Right hindlimb (tissue), 1 donor: ENCODE measurements at regions not wholly inside any gene's neighbourhood (a gene's known extent, or its start where the extent isn't known, plus 50 kb on each side); places are given as distances from the start of the nearest gene placed in this dataset.

Source experiments
- DNase-seq: peaks from one replicate; pipeline ENCODE4 v3.0.0-alpha.2; 2018

DNA sequence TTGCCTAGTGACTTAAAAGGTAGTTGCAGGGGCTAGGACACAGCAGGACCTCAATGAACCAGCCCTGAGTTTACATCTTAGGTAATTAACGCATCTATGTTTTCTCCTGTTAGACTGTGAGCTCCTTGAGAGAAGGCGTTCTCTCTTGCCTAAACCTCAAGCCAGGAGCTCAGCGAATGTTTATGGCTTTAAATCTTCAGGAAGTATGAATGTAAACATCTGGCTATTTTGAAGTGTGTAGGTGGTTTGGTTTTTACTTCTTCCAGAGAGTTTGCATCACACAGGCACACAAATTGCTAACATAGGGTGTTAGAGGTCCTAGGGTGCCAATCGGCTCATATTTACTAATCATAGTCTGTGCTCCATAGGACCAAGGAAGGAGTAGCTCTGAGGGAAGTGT is 387.7 kb upstream of the ZNF507 start:
- no peak for DNase-seq

GRCh38 chr19:31959527-31960018 is 385.8 kb upstream of the ZNF507 start:
- no peak for DNase-seq

DNA sequence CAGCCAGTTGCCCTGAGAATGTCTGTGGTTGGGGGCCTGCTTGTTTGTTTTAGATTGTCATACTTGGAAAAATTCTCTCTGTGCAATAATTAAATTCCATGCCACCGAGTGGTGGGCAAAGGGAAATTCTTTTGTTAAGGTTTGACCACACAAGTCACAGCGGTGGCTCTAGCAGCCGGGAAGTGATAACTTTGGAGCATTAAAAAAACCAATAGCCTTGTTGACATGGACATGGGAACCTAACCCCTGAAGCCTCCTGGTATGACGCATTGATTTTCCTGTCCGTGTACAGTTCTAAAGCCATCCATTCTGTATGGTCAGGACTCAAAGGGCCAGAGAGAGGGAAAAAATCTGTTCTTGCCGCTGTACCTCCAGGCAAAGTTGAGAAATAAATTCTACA is 384.9 kb upstream of the ZNF507 start:
- no peak for DNase-seq

- no peak for DNase-seq
Measured at GRCh38 chr19:31961191-31961590, 384.2 kb upstream of the ZNF507 start.

DNA sequence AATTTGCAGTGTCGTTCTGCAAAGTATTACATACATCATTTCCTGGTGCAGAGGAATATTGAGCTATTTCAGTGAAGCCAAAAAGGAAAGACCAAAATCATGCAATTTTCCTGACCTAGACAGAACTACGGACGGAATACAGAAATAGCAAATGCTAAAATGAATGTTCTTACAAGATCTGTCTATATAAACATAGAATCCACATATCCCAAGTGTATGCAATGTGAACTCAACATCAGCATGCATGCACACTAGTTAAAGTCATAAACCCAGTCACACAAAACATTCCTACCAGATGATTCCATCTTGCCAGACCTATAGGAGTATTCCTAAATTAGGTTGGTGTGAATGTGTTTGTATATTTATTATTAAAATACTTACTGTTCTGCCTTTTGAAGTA is 383.7 kb upstream of the ZNF507 start:
- no peak for DNase-seq

DNA sequence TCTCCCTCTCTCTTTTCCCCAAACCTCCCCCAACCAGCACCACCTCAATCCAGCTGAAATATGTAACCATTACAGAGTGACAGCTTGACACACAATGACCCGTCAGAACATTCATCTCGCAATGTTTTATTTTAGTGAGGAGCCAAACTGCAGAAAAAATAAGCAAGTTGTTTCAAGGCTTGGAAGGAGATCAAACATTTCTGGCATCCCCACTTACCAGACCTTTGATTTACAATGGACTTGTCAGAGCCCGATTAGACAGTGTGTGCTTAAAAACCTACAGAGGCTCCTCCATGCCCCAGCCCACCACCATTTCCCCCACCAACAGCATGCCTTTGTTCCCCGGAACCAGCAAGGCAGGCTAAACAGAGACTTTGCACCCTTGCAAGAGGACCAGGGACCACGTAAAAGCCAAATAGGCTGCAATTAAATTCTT is 382.8 kb upstream of the ZNF507 start:
- DNase-seq, result no peak

DNA sequence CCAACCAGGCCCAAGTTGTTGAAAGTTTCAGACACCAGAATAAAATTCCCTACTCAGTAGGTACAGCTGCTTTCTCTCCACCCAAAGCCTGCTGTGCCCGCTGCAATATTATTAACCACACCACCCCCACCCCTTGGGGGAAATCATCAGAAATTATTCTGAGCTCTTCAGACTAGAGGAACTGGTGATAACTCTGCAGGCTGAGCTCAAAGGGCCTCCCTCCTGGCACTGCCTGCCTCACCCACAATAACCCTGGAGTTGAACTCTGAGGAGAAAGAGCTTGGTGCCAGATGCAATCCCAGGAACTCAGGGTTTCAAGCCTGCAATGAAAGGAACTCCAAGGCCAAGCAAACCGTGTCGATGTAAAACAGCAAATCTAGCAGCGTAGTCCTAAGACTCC is 381.7 kb upstream of the ZNF507 start:
- DNase-seq, result no peak

GRCh38 chr19:31969016-31969415 is 376.4 kb upstream of the ZNF507 start:
- no peak for DNase-seq

GRCh38 chr19:31970027-31970461 is 375.4 kb upstream of the ZNF507 start:
- DNase-seq, result no peak

DNA sequence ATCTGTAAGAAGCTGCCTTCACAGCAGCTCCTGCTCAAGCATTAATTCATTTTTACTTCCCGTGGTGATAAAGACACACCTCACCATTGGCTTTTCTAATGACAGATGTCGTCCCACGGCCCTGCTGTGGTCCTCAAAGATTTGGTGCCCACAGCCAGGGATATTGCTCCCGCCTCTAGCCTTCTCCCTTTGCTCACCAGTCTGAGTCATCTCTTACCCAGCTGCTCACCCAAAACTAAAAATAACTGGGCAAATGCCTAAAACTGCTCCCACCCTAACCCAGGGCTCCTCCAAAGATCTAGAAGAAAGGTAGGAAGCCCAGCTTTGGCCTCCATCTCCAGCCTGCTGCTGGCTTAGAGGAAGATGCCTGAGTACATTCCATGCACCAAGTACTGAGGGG is 371.1 kb upstream of the ZNF507 start:
- DNase-seq, result no peak

DNA sequence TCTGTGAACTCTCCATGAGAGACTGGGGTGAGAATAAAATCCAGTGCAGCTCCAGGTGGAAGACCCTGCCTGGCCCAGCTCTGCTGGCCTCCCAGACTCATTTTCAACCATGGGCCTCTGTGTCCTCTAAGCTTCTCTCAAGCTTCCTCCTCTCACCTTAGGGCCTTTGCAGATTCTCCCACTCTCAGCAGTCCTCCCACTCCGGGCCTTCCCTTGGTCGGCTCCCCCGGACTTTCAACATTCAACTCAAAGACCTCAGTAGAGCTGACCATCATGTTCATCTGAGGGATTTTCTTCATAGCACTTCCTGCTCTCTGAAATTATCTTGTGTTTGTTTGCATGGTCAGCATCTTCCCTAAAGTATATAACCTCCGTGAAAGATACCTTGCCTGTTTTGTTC is 370.5 kb upstream of the ZNF507 start:
- no peak for DNase-seq

DNA sequence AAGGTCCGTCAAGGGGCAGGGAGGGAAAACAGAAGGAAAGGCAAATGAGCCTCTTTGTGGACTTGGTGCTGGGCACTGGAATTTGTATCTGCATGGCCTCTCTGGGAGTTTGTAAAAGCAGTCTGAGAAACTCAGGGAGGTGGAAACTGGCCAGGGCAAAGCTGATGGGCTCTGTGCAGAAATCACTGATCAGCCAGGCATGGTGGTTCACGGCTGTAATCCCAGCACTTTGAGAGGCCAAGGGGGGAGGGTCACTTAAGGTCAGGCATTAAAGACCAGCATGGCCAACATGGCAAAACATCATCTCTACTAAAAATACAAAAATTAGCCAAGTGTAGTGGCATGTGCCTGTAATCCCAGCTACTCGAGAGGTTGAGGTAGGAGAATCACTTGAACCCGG is 369.9 kb upstream of the ZNF507 start:
- DNase-seq, result no peak

GRCh38 chr19:31976775-31977536 is 368.5 kb upstream of the ZNF507 start:
- no peak for DNase-seq

DNA sequence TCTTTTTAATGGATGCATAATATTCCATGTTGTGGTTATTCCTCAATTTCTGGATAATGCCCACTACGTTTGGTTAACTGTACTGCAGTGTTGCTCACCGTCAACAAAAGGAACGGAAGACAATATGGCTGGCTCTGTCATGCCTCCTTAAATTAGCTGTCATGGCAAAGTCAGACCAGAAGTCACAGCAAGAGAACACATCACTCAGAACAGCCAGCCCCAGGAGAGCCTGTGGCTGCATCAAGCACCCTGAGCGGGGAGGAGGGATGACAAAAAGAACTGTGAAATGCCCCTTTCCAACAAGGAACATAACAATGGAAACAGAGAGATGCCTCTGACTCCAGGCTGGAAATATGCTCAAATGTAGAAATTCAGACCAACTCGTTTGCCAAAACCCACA is 366.0 kb upstream of the ZNF507 start:
- no peak for DNase-seq

DNA sequence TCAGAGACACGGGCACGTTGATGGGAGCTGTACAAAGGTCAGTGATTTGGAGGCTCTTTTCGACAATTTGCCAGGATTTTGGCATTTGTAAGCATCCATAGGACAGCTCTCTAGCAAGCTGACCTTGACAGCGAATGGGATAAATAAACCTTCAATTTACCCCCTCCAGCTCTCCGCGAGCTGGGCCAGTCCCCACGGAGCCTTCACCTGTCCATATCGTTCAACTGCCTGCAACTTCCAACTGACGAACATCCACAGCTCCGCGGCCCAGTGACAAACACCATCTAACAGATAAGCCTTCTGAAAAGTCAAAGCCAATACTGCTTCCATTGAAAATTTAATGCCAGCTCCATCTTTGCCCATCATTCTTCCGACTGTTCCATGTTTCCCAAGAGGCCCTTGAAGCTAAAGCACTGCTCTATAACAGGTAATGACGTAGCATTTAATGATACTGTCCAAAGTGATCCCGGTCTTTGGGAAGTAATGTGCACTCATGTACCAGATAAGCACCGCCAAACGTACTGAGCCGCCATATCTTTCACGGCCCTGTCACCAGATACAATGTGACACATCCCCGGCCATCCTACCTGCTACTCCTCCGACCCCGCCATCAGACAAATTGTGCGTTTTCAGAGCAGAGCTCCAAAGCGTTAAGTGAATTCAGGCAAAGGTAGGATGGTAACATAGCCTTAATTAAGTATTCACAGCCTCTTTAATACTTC is 365.3 kb upstream of the ZNF507 start:
- no peak for DNase-seq

DNA sequence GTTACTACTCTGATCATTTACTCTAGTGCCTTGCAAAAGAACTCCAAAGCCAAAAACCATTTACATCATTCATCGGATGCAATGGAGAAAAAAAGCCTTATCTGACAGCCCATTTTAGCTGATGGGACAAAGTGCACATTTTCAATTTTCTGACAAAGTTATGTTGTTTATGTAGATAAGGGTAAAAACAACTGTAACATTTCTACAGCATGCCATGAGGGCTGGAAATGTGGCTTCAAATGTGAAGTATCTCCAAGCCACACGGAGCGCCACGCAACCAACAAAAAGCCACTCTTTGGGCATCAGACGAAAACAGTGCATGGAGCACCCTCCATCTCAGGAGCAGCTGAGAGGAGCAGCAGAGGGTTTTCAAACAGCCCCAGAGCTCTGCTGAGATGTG is 364.6 kb upstream of the ZNF507 start:
- no peak for DNase-seq

- DNase-seq, result no peak
Measured at GRCh38 chr19:31981545-31981944, 363.9 kb upstream of the ZNF507 start.

DNA sequence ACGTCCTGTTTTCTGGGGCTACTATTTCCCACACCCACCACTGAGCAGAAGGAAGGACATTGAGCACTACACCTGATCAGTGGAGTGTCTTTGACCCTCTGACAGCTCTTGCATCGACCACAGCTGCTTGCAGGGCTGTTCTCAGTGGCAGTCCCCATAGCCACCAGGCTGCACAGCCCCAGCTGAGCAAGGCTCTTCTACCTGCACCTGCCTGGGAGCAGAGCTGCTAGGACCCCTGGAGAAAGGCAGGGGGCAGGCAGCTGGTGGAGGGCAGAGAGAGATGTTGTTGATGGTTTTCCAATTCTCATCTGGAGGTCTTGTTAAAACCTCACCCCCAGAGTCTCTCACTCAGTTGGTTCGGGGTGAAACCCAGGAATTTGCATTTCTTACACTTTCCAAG is 361.8 kb upstream of the ZNF507 start:
- DNase-seq, result no peak

GRCh38 chr19:31985001-31985605 is 360.3 kb upstream of the ZNF507 start:
- no peak for DNase-seq

DNA sequence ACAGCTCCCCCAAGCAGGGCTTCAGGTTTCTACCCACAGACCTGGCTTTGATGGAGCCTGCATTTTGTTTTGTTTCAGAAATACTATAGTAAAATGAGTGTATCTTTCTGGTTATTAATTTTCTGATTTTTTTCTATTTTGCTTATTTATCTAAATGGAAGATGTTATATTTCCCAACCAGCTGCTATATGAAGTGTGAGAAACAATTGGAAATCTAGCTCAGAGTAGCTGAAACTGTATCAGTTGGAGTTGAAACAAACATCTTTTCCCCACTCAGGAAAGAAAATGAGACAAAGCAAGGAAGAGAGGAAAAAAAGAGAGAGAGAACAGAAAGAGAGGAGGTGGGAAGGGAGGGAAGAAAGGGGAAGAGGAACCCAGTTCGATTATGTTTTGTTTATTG is 358.5 kb upstream of the ZNF507 start:
- no peak for DNase-seq

DNA sequence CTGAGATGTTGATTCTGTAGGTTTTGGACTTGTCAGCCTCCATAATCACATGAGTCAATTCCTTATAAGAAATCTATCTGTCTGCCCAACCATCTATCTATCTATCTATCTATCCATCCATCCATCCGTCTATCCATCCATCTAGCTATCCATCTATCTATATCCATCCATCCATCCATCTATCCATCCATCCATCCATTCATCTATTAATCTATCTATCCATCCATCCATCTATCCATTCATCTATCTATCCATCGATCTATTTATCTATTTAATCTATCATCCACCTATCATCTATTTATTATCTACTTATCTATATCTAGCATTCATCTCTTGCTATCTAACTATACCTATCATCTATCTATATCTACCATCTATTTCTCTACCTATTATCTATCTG is 357.2 kb upstream of the ZNF507 start:
- DNase-seq, result no peak

GRCh38 chr19:31991984-31992655 is 353.3 kb upstream of the ZNF507 start:
- no peak for DNase-seq

- no peak for DNase-seq
Measured at GRCh38 chr19:31992750-31993149, 352.7 kb upstream of the ZNF507 start.
